ENCODE measurements at regions not wholly inside any gene's neighbourhood (a gene's known extent, or its start where the extent isn't known, plus 50 kb on each side); places are given as distances from the start of the nearest gene placed in this dataset.
"Not testable (repeated sequence)": the region's sequence is repeated elsewhere in the genome, so short reads cannot be mapped to it uniquely, and the experiment has no call there.

DNA sequence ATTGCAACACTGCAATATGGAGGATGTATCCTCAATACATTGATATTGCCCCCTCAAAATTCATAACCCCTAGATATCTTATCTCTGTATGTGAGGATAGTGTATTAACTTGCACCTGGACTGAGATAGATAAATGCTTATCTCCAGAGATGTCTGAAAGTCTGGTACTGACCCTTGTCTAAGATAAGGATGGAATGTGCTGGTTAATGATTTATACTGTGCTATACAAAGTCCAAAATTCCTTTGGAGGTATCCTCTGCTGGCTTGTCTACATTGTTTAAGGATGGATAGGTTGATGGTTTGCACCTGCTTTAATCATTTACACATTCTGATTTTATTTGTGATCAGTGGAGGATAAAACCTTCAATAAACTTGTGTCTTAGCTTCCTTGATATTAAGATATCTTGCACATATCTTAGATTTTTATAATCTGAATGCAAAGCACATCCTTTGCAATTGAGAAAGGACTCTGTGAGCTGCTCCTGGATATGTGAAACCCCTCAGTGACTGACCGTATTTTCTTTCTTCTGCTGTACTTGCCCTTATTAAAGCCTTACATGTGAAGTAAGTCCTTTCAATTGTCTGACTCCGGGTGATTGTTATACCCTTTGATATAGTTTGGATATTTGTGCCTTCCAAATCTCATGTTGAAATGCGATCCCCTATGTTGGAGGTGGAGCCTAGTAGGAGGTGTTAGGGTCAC lies 430.3 kb upstream of the MAOA start:
- no peak for DNase-seq (ENCODE audit: low read depth)

DNA sequence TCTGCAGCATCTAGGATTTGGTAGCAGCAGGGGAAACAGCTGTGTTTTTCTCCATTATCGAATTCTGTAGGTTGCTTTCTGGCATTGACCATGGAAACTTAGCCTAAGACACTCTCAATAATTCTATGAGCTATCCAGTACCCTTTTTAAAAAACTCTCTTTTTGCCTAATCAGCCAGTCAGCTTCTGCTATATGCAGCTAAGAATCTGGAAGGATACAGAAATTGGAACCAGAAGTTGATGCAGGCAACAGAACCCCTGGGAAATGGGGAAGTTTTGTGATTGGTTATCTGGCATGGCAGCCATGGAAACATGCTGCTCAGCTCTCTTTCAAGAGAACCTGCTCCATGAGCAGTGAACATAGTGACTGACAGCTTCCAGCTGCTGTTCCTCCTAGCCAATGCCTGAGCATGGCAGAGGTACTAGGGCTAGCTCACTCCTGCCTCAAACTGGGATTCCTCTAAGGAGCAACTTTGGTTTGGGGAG lies 417.6 kb upstream of the MAOA start:
- no peak for DNase-seq (ENCODE audit: low read depth)

DNA sequence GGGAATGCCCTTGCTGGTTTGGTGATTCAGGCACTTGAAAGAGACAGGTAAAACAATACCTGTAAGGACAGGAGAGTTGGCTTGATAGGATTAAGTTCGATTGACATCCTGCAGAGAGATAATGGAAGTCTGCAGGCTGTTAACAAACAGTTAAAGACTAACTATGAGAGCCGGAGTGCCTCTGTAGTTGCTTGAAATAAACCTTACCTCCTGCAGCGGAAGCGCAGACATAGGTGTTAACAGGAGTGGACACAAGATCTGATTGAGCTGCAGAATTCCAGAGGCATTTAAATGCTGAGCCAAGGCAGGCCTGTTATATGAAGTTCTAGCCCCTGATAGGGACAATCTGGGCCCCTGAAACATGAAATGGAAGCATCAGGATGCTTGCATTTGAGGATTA lies 416.7 kb upstream of the MAOA start:
- no peak for DNase-seq (ENCODE audit: low read depth)

DNA sequence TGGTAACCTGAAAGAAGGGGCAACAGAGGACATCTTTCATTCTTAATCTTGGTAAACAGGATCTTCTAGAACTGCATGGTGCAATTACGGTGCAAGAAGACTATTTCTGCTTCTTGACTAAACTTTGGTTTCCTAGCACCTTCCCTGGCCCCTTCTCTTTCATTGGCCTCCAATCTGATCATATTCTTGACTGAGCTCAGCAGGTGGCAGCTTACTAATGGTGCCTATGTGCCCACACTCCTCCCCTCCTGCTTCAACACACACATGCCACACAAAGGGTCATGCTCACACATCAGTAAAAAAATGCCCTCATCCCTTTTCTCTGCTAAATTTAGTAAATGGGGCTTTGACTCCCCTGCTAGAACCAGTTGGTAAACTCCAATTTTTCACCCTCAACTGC lies 400.5 kb upstream of the MAOA start:
- no peak for DNase-seq (ENCODE audit: low read depth)

DNA sequence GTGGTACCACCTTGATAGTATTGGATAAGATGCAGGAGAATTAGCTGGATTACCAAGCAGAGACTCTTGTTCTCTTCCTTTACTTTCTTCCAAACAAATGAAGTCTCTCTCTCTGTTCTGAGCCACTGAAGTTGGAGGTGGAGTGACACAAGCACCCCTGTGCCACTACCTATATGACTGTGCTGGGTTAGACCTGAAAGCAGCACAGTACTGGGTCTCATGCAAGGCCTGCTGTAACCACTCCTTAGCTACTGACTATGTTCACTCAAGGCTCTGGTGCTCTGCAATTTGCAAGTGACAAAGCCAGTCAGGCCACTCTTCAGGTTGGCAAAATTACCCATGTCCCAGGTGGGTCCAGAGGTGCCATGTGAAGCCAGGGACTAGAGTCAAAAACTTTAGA lies 389.6 kb upstream of the MAOA start:
- no peak for DNase-seq (ENCODE audit: low read depth)

DNA sequence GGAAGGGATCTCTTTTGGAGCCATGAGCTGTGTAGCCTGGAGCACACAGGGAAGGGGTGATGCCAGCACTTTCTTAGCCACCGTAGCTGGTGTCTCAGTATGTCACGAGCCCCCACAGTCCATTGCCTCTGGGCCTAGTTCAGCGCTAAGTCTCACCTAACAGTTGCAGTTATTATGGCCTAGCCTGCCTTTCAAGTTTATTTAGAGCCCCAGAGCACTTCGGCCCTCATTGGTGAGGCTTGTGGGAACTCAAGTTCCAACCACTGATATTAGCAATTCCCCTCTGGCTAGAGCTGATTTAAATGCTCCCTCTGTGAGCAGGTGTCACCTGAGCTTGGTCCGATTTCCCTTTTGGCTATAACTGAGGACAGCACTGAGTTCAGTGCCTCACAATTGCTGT lies 388.4 kb upstream of the MAOA start:
- no peak for DNase-seq (ENCODE audit: low read depth)

DNA sequence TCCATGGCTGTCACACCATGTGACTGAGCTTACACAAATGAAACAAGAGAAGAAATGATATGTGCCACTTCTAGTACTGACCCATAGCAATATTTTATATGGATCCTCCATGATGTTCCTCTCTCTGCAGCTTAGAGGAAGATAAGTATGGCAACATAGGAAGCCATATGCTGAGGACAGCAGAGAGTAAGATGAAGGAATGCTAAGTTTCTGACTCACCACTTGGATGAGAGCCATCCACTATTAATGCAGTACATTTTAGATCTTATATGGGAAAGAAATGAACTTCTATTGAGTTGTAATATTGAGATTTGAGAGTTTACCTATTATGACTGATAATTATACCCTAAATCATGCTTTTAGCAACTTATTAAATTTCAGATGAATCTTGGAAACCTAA lies 386.9 kb upstream of the MAOA start:
- no peak for DNase-seq (ENCODE audit: low read depth)

DNA sequence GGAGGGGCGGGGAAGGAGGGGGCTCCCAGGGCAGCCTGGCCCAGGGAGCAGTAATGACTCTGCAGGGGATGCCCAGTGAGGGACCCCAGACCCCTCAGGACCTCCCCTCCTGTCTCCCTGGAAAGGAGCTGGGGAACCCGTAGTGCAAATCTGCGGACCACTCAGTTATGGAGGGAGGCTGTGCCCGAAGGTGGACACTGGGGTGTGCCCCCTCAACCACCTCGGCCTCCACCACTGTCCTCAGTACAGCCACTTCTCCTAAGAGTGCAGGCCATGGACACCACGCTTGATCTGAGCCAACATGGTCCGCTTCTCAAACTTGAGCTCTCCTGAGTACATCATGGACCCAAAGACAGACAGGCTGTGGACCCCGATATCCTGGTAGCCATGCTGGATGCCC lies 378.2 kb upstream of the MAOA start:
- no peak for DNase-seq (ENCODE audit: low read depth)

DNA sequence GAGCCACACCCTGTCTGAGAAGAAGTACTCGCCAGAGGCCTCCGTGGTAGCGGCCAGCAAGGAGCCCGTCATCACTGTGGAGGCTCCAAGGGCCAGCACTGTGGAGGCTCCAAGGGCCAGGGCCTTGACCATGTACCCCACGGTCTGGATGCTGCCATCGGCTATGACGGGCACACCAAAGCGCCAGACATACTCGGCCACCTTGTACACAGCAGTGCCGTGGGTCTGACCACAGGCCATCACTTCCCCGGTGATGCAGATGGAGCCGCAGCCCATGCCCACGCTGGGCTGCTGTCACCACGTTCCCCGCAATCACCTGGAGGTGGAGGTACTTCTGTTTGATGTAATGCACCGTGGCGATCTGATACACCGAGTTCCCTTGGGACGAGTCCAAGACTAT lies 377.7 kb upstream of the MAOA start:
- no peak for DNase-seq (ENCODE audit: low read depth)

DNA sequence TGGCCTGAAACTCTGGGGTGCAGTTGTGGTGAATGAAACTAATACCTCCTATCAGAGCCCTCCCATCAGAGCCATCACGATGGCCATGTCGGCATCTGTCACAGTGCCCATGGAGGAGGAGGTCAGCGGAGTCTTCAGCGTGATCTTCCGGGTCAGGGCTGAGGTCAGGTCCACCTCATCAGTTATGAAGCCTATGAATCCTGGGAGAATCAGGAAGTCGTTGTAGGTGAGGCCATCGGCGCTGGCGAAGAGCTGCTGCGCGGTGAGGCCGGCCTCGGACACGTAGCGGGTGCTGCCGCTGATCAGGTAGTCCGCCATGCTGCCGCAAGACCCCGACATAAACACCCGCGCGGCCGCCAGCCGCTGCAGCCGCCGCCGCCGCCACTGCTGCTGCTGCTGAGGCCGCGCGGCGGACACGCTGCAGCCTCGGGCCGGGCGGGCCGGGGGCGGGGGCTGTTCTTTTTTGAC lies 376.7 kb upstream of the MAOA start:
- DNase-seq (ENCODE audit: low read depth) = no peak

DNA sequence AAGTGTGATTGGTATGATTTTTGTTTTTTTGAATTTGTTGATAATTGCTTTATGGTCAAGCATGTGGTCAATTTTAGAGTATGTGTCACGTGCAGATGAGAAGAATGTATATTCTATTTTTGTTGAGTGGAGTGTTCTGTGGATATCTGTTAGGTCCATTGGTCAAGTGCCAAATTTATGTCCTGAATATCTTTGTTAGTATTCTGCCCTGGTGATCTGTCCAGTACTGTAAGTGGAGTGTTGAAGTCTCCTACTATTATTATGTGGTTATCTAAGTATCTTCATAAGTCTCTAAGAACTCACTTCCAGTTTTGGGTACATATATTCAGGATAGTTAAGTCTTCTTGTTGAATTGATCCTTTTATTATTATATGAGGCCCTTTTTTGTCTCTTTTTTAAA lies 372.9 kb upstream of the MAOA start:
- no peak for DNase-seq (ENCODE audit: low read depth)

DNA sequence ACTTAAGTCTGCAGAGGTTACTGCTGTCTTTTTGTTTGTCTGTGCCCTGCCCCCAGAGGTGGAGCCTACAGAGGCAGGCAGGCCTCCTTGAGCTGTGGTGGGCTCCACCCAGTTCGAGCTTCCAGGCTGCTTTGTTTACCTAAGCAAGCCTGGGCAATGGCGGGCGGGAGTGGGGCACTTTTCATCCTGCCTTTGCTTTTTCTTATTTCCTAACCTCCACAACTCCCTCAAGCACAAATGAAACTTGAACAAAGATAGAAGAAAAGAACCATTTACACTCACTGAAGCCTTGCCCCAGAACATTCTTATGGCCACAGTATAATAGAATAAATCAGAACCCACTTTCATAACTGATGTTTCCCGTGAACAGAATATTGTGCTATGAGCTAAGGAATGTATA lies 344.5 kb upstream of the MAOA start:
- not testable (repeated sequence) for DNase-seq (ENCODE audit: low read depth)

DNA sequence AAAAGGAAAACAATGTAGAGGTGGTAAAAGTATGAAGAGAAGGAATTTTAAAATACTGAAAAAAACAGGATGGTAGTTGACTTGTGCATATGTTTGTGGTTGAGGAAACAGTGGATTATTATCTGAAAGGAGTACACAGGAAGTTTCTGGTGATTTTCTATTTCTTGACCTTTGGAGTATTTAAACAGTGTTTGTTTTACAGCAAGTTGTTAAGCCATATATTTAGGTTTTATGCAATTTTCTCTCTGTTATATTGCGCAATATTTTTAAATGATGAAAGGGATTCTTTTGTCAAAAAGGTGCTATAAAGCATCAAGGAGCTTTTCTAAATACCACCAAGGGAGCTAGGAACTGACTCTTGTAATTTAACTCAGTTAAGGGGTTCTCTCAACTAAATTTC lies 343.1 kb upstream of the MAOA start:
- no peak for DNase-seq (ENCODE audit: low read depth)

DNA sequence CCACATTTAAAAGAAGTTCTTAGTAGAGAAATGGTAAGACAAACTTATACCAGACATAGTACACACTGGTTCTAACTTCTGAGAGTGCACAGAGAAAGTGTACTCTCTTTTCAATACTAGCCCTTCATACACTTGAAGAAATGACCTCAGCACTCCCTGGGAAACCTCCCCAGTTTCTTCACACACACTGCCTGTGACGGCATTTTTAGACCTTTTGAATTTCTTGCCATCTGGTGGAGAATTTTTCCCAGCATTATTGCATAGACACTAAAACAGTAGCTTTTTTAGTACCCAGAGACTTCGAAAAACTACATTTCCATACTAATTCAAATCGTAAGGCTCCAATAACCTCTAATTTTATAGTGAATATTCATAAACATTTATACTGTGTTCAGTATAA lies 341.6 kb upstream of the MAOA start:
- DNase-seq (ENCODE audit: low read depth) = no peak

DNA sequence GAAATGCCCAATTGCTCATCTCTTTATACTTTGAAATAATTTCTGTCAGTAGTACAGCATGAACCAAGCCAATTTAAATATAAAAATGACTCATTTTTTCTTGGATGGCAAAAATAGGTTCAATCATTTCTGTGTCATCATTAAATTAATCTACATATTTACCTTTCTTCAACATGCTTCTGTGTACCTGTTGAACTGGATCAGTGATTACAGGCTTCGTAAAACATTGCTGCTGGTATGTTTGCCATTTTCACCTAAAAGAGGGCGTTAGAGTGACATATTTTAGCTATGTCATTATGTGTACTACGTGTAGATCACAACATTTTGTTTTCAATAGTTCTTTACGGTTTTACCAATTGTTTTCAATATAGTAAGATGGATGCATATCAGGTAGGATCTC lies 340.5 kb upstream of the MAOA start:
- DNase-seq (ENCODE audit: low read depth) = no peak

DNA sequence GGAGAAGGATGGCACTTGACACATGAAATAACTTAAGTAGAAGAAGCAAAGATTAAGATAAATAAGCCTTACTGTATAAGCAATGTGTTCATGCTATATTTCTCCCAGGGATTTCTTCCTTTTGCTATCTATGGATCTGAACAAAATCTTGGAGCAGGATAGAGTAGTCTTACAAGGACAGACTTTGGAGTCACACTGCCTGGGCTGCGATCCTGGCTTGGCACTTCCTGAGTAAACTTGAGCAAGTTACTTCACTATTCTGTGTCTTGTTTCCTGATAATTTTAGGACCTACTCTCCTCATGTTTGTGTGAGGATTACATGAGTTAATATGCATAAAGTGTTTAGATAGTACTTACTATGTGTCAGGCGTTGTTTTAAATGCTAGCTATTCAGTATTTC lies 340.0 kb upstream of the MAOA start:
- DNase-seq (ENCODE audit: low read depth) = no peak

DNA sequence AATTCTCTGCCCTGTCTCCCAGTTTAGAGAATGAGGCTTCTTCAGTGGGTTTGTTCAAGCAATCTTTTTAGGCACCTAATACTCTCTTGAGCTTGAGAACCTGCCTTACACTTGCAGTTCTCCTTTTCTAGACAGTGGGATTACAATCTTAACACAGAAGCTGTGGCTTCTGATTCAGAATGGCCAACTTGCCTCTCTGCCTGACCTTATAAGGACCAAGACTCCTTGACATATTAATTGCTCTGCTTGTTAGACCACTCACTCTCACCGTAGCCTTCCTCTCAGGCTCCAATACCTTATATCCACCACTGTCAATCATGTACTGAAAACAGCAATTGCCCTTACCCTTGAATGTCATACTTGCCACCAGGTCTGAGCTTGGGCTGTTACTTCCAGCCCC lies 338.7 kb upstream of the MAOA start:
- DNase-seq (ENCODE audit: low read depth) = no peak

DNA sequence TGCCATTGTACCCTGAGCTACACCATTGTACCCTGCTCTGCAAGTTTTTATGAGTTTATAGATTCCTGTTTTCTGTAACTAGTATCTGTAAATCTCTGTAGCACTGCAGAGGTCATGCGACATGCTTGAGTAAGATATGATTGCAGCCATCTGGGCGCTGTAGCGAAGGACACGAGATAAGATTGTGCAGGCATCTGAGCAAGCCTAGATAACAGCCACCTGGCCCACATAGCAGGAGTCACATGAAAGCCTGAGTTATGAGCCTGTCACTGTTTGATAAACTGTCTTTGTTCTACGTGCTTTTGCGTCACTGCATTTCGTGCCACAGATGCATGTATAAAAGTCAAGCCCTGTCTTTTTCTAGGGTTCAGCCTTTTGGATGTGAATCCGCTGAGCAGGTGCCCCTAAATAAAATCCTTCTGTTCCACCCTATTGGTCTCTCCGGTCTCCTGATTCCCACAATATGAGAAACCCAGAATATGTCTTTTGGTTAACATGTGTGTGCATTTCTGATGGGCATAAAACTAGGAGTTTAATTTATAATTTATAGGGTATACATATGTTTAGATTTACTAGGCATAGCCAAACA lies 327.6 kb upstream of the MAOA start:
- DNase-seq (ENCODE audit: low read depth) = no peak

DNA sequence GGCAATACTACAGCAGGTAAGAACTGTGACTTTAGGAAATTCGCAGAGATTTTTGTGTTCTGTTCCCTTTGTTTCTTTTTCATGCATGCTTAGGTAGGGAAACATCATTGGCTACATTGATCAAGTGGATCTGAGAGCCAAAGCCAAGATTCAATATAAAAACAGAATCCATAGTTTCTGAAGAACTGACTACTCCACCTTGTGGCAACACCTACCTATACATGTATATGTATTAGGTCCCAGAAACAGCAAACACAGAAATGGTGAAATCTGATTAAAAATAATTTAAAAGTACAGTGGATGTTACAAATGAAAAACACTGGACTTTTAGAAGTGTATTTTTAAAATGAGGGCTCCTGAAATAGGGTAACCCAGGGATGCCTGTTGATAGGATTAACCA lies 322.6 kb upstream of the MAOA start:
- no peak for DNase-seq (ENCODE audit: low read depth)

DNA sequence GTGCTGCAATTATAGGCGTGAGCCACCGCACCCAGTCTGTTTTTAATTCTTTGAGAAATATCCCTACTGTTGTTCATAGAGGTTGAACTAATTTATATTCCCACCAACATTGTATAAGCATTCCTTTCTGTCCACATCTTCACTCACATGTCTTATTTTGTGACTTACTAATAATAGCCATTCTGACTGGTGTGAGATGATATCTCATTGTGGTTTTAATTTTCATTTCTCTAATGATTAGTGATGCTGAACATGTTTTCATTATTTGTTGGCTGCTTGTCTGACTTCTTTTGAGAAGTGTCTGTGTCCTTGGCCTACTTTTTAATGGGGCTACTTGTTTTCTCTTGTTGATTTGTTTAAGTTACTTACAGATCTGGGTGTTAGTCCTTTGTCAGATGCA lies 310.9 kb upstream of the MAOA start:
- no peak for DNase-seq (ENCODE audit: low read depth)

DNA sequence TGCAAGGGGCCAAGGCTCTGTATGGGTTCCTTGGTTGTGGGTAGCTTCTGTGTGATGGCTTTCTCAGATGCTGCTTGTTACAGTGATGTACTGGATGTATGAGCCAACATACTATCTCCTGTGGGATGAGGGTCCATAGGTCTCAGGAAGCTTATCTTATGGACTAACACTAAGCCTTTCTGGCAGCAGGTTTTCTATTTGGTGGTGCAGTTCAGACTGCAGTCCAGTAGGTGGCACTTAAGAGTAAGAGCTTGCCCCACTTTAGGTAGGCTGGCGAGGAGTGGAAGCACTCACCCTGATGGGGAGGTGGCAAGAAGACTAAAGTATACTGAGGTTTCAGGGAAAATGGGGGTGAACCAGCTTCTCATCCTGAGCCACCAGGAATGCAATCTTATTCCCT lies 306.7 kb upstream of the MAOA start:
- DNase-seq (ENCODE audit: low read depth) = peak; percentile 9

DNA sequence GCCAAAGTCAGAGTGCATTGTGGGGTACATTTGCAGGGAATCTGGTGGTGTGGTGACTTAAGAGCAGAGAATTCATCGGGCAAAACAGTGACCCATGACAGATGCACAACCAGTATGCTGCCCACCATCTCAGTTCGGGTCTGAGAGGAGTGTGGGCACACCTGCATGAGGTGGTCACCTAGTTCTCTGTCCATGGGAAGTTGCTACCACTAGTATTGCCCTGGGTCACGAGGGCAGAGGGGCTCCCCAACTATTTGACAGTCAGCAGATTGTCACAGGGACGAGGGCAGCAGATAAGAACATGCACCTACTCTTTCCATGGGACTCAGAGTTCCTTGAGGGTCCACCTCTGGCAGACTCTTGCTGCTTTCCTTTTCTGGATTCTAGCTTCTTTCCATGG lies 305.2 kb upstream of the MAOA start:
- no peak for DNase-seq (ENCODE audit: low read depth)

DNA sequence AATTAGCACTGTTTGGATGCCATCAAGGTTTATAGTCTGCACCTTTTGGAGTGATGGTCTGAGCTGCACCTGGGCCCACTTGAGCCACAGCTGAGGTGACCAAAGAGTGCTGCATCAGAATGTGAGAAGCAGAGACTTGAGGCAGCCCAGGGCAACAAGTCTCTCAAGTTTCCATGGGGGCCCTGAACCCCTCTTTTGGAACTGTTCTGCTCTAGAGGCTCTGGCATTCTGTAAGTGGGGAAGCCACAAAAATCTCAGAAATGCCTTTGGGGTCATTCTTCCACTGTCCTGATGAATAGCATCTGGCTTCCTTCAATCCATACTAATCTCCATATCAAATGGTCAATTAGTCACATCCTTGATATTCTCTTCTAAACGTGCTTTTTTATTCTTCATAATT lies 298.4 kb upstream of the MAOA start:
- DNase-seq (ENCODE audit: low read depth) = no peak

DNA sequence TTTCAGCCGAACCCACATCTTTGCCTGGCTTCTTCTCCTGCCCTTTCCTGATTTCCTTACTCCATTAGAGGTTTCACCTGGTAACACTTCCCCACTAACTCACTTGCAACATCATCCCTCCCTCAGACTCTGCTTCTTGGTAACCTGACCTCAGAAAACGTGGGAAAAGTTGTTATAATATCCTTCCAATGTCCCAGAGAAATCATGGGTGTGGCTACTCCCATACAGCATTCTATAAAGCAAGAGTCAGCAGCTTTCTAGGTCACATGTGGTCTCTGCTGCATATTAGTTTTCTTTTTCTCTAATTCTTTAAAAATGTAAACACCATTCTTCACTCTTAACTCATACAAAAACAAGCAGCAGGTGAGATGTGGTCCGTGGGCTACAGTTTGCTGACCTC lies 283.1 kb upstream of the MAOA start:
- no peak for DNase-seq (ENCODE audit: low read depth)
